Liver (tissue), 3 donors: ENCODE measurements at regions not wholly inside any gene's neighbourhood (a gene's known extent, or its start where the extent isn't known, plus 50 kb on each side); places are given as distances from the start of the nearest gene placed in this dataset.

Source experiments
- EGR1 ChIP-seq, 2 donors: IDR thresholded peaks; 2 replicates each; pipeline ENCODE4 v1.6.1; 2016 to 2018; ENCODE audit warnings: antibody characterized with exemption in 2 of 2, low read depth in 2 of 2
- GABPA ChIP-seq, 2 donors: IDR thresholded peaks in 1 of 2; conservative IDR thresholded peaks in 1 of 2; 2 replicates each; pipeline ENCODE4 v1.6.1; 2016; ENCODE audit warnings: antibody characterized with exemption in 2 of 2, mild to moderate bottlenecking in 1 of 2, moderate library complexity in 1 of 2
- JUND ChIP-seq, 2 donors: IDR thresholded peaks; 2 replicates each; pipeline ENCODE4 v1.6.1; 2016; ENCODE audit warnings: antibody characterized with exemption in 2 of 2
- RAD21 ChIP-seq, 2 donors: IDR thresholded peaks; 2 replicates each; pipeline ENCODE4 v1.6.1; 2016; ENCODE audit warnings: antibody characterized with exemption in 2 of 2, mild to moderate bottlenecking in 2 of 2
- RXRA ChIP-seq, 2 donors: IDR thresholded peaks; 2 replicates each; pipeline ENCODE4 v1.6.1; 2017 to 2018; ENCODE audit warnings: antibody characterized with exemption in 2 of 2, mild to moderate bottlenecking in 1 of 2
- TAF1 ChIP-seq: conservative IDR thresholded peaks from 2 replicates; pipeline ENCODE4 v1.6.1; 2016; ENCODE audit warnings: antibody characterized with exemption, mild to moderate bottlenecking
- YY1 ChIP-seq: IDR thresholded peaks from 2 replicates; pipeline ENCODE4 v1.6.1; 2016; ENCODE audit warnings: antibody characterized with exemption, mild to moderate bottlenecking
- TF ChIP-seq, protein P1 (sequence below): fragments of 150-350 bp; IDR thresholded peaks from 2 replicates; pipeline ENCODE4 v1.5.1; 2017; ENCODE audit warnings: improper control_type of control experiment, low read depth, low read length; ENCODE audit not compliant: missing input control
- TF ChIP-seq, protein P2 (sequence below): IDR thresholded peaks from 2 replicates; pipeline ENCODE4 v1.6.1; 2016; ENCODE audit warnings: antibody characterized with exemption
- TF ChIP-seq, protein P3 (sequence below): IDR thresholded peaks from 2 replicates; pipeline ENCODE4 v1.6.1; 2016; ENCODE audit warnings: antibody characterized with exemption, mild to moderate bottlenecking
- donor health status: healthy.
- donor health status: healthy.

DNA sequence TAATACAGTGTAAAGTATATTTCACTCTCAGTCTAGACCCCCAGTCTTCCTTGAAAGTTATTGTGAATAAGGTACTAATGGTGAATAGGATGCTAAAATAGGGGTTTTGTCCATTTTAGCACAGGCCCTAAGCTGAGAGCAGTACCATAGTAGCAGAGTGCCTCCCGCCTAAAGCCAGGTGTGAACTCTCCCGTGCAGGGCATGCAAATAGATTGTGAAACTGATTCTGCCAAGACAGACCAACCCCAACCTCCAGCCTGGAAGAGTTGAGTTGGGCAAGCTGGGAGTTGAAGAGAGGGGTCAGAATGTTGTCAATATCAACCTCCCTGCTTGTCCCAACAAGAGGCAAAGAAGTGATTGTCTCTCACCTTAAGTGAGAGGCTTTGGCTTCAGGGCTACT is 97.4 kb upstream of the CYRIA start:
- TF ChIP-seq, protein P1, sequence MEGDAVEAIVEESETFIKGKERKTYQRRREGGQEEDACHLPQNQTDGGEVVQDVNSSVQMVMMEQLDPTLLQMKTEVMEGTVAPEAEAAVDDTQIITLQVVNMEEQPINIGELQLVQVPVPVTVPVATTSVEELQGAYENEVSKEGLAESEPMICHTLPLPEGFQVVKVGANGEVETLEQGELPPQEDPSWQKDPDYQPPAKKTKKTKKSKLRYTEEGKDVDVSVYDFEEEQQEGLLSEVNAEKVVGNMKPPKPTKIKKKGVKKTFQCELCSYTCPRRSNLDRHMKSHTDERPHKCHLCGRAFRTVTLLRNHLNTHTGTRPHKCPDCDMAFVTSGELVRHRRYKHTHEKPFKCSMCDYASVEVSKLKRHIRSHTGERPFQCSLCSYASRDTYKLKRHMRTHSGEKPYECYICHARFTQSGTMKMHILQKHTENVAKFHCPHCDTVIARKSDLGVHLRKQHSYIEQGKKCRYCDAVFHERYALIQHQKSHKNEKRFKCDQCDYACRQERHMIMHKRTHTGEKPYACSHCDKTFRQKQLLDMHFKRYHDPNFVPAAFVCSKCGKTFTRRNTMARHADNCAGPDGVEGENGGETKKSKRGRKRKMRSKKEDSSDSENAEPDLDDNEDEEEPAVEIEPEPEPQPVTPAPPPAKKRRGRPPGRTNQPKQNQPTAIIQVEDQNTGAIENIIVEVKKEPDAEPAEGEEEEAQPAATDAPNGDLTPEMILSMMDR, result no peak
- TF ChIP-seq JUND (IDR thresholded peaks at IDR 0.05), result peak in 1 of 2 donors; percentile 14
- TF ChIP-seq, protein P2, sequence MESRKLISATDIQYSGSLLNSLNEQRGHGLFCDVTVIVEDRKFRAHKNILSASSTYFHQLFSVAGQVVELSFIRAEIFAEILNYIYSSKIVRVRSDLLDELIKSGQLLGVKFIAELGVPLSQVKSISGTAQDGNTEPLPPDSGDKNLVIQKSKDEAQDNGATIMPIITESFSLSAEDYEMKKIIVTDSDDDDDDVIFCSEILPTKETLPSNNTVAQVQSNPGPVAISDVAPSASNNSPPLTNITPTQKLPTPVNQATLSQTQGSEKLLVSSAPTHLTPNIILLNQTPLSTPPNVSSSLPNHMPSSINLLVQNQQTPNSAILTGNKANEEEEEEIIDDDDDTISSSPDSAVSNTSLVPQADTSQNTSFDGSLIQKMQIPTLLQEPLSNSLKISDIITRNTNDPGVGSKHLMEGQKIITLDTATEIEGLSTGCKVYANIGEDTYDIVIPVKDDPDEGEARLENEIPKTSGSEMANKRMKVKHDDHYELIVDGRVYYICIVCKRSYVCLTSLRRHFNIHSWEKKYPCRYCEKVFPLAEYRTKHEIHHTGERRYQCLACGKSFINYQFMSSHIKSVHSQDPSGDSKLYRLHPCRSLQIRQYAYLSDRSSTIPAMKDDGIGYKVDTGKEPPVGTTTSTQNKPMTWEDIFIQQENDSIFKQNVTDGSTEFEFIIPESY, result no peak
- TF ChIP-seq RAD21 (IDR thresholded peaks at IDR 0.05), result peak in 1 of 2 donors; percentile 30
- TF ChIP-seq, protein P3, sequence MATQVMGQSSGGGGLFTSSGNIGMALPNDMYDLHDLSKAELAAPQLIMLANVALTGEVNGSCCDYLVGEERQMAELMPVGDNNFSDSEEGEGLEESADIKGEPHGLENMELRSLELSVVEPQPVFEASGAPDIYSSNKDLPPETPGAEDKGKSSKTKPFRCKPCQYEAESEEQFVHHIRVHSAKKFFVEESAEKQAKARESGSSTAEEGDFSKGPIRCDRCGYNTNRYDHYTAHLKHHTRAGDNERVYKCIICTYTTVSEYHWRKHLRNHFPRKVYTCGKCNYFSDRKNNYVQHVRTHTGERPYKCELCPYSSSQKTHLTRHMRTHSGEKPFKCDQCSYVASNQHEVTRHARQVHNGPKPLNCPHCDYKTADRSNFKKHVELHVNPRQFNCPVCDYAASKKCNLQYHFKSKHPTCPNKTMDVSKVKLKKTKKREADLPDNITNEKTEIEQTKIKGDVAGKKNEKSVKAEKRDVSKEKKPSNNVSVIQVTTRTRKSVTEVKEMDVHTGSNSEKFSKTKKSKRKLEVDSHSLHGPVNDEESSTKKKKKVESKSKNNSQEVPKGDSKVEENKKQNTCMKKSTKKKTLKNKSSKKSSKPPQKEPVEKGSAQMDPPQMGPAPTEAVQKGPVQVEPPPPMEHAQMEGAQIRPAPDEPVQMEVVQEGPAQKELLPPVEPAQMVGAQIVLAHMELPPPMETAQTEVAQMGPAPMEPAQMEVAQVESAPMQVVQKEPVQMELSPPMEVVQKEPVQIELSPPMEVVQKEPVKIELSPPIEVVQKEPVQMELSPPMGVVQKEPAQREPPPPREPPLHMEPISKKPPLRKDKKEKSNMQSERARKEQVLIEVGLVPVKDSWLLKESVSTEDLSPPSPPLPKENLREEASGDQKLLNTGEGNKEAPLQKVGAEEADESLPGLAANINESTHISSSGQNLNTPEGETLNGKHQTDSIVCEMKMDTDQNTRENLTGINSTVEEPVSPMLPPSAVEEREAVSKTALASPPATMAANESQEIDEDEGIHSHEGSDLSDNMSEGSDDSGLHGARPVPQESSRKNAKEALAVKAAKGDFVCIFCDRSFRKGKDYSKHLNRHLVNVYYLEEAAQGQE, result no peak
- peak; percentile 60 to 72 for TF ChIP-seq RXRA (IDR thresholded peaks at IDR 0.05)
- TF ChIP-seq TAF1, result no peak
- no peak for TF ChIP-seq YY1
- no peak for TF ChIP-seq EGR1 (IDR thresholded peaks at IDR 0.05; ENCODE audit: low read depth in 2 of 2)
- TF ChIP-seq GABPA (IDR thresholded peaks at IDR 0.05 in 1 of 2, conservative IDR thresholded peaks at IDR 0.05 in 1 of 2), result no peak
